ENCODE measurements at regions not wholly inside any gene's neighbourhood (a gene's known extent, or its start where the extent isn't known, plus 50 kb on each side); places are given as distances from the start of the nearest gene placed in this dataset.
A peak's percentile ranks its signal among the peaks of the same experiment; 100 is the strongest.

DNA sequence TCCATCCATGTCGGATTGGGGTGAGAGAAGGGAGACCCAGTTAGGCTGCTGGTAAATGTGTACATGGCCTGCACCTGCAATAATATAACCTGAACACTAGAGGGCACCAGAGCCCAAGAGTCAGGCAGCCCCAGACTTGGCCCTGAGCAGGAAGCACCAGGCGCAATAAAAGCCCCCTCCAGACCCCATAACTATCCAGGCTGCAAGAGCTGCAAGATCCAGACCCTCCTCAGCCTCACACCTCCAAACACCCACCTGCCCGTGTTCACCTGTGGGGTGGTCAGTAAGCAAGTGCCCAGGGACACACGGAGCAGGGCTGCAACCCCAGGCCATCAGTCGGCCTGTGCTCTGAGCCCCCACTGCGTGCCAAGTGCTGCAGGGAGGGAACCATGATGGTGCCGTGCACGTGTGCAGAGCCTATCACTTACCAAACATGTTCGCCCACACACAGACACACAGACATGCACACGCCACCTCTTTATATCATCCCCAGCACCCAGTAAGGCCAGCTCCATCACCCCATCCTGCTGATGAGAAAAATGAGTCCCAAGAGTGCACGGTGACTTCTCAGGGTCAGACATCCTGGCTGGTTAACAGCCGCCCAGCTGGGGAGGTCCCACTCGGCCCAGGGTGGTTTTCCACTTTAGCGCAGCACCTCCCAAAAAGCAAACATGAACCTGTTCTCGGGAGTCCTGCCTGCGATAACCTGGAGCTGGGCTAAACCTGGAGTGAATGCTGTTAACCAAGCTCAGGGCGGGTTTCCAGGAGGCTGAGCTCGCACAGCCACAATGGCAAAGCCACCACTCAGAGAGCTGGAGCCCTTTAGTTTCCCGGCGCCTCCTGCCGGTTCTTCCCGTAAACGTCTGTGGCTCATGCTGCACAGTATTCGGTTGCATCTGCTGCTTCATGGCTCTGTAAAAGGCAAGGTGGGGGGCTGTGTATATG lies 439.8 kb downstream of the SOX9 start:
- TF ChIP-seq, protein P1, sequence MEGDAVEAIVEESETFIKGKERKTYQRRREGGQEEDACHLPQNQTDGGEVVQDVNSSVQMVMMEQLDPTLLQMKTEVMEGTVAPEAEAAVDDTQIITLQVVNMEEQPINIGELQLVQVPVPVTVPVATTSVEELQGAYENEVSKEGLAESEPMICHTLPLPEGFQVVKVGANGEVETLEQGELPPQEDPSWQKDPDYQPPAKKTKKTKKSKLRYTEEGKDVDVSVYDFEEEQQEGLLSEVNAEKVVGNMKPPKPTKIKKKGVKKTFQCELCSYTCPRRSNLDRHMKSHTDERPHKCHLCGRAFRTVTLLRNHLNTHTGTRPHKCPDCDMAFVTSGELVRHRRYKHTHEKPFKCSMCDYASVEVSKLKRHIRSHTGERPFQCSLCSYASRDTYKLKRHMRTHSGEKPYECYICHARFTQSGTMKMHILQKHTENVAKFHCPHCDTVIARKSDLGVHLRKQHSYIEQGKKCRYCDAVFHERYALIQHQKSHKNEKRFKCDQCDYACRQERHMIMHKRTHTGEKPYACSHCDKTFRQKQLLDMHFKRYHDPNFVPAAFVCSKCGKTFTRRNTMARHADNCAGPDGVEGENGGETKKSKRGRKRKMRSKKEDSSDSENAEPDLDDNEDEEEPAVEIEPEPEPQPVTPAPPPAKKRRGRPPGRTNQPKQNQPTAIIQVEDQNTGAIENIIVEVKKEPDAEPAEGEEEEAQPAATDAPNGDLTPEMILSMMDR (IDR thresholded peaks at IDR 0.05; ENCODE audit: insufficient read depth, low read length, poor library complexity, severe bottlenecking), result peak; percentile 86
- no peak for DNase-seq (ENCODE audit: low read depth)

DNA sequence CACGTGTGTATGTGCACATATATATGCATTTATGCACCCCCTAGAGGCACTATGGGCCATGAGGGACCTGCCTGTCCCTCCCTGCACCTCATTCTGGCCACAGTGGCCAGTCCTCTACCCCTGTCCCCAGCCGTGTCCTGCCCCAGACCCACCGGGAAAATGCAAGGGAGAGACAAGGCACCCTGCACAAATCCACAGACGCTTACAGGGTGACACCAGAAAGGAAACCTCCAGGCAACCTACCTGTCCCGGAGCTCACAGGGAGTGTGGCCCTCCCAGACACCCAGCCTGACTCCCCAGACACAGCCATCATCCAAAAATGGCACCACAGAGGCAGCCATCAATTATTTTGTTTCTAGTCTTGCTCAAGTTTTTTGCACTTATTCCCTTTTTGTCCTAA lies 440.4 kb downstream of the SOX9 start:
- H3K4me3 ChIP-seq (ENCODE audit: low read depth, low read length), result no peak overlapping the region
- H3K36me3 ChIP-seq (ENCODE audit: control insufficient read depth, insufficient read depth, low read length), result peaks cover 1% of the 10 kb centered on the region
- TF ChIP-seq, protein P1 (IDR thresholded peaks at IDR 0.05; ENCODE audit: insufficient read depth, low read length, poor library complexity, severe bottlenecking), result no peak
- no peak for DNase-seq (ENCODE audit: low read depth)
- H3K27me3 ChIP-seq (ENCODE audit: control insufficient read depth, insufficient read depth, low read length), result no peaks in the 10 kb centered on the region

More for the DNA sequence above, 439.8 kb downstream of the SOX9 start:
- H3K4me3 ChIP-seq (ENCODE audit: low read depth, low read length), result no peak overlapping the region
- peaks cover 1% of the 10 kb centered on the region for H3K36me3 ChIP-seq (ENCODE audit: control insufficient read depth, insufficient read depth, low read length)
- no peaks in the 10 kb centered on the region for H3K27me3 ChIP-seq (ENCODE audit: control insufficient read depth, insufficient read depth, low read length)

DNA sequence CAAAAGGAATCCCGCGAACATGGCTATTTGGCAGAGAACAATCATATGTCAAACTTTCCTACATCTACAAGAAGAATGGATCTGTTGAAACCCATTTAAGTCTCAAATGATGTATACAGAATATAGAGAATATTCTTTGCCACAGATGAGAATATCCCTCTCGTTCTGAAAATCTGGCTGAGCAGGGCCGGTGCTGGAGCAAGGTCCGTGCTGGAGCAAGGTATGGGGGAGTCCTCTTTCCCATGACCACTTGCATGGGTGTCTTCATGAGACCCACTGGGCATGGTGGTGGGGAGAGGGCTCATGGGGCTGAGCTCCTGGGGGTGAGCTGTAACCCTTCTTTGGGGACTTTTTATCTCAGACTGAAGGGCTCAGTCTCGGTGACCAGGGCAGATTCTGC lies 440.9 kb downstream of the SOX9 start:
- no peak for DNase-seq (ENCODE audit: low read depth)
- Histone ChIP-seq H3K36me3 (ENCODE audit: control insufficient read depth, insufficient read depth, low read length) (peaks cover 1% of the 10 kb centered on the region), H3K27me3 (ENCODE audit: control insufficient read depth, insufficient read depth, low read length) (no peaks in the 10 kb centered on the region), H3K4me3 (ENCODE audit: low read depth, low read length) (no peak overlapping the region)
- TF ChIP-seq, protein P1 (IDR thresholded peaks at IDR 0.05; ENCODE audit: insufficient read depth, low read length, poor library complexity, severe bottlenecking), result no peak

DNA sequence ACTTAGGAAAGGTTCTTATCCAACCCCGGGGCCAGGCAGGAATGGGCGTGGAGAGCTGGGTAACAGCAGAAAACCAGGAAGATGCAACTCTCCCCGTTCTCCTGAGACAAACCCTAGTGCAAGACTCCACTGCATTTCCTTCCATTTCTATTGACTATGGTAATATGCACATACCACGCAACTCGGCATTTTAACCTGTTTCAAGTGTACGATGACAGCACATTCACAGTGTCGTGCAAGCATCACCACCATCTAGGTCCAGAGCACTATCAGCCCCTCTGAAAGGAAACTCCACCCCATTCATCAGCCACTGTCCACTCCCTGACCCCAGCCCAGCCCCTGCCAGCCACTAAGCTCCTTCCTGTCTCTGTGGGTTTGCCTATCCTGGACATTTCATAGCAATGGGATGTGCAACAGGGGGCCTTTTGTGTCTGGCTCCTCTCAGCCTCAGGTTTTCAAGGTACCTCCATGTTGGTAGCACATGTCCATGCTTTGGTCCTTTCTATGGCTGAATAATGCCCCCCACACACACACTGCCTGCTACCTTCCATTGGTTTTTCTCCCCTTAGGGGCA lies 441.9 kb downstream of the SOX9 start:
- TF ChIP-seq, protein P1 (IDR thresholded peaks at IDR 0.05; ENCODE audit: insufficient read depth, low read length, poor library complexity, severe bottlenecking), result no peak
- H3K27me3 ChIP-seq (ENCODE audit: control insufficient read depth, insufficient read depth, low read length), result no peaks in the 10 kb centered on the region
- H3K36me3 ChIP-seq (ENCODE audit: control insufficient read depth, insufficient read depth, low read length), result peaks cover 1% of the 10 kb centered on the region
- no peak overlapping the region for H3K4me3 ChIP-seq (ENCODE audit: low read depth, low read length)
- DNase-seq (ENCODE audit: low read depth), result no peak

DNA sequence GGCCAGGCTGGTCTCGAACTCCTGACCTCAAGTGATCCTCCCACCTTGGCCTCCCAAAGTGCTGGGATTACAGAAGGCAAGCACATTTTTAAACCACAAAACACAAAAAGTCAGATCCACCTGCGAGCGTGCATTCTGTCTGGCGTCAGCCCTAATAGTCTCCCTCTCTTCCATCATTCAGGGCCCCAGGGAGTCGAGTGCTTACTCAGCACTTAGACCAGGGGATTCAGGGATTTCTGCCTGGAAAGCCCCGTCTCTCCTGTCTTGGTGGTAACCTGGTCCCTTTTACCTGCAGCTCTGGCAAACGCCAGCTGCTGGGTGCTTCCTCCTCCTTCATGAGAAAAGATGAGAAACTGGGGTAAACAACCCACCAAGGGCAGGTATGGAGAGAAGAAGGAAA lies 443.1 kb downstream of the SOX9 start:
- TF ChIP-seq, protein P1 (IDR thresholded peaks at IDR 0.05; ENCODE audit: insufficient read depth, low read length, poor library complexity, severe bottlenecking), result no peak
- no peak for DNase-seq (ENCODE audit: low read depth)
- H3K27me3 ChIP-seq (ENCODE audit: control insufficient read depth, insufficient read depth, low read length), result no peaks in the 10 kb centered on the region
- H3K4me3 ChIP-seq (ENCODE audit: low read depth, low read length), result no peak overlapping the region
- H3K36me3 ChIP-seq (ENCODE audit: control insufficient read depth, insufficient read depth, low read length), result peaks cover 1% of the 10 kb centered on the region
